Esophagus muscularis mucosa (tissue), 4 donors: ENCODE measurements at regions not wholly inside any gene's neighbourhood (a gene's known extent, or its start where the extent isn't known, plus 50 kb on each side); places are given as distances from the start of the nearest gene placed in this dataset.

Source experiments
- DNase-seq: peaks from one replicate; pipeline ENCODE4 v3.0.0-alpha.2; 2017; ENCODE audit errors: extremely low spot score
- H3K27ac ChIP-seq, 4 donors: fragments of 200-600 bp; sonication (generic); replicated peaks in 1 of 4; 1 replicate in 3 of 4; 2 replicates in 1 of 4; pipeline ENCODE4 v1.5.1; 2016 to 2019; ENCODE audit warnings: mild to moderate bottlenecking in 1 of 4
- H3K27me3 ChIP-seq, 4 donors: fragments of 200-600 bp; sonication (generic); one replicate each; pipeline versions ENCODE4 v1.5.1 to v1.6.0; 2016 to 2019
- H3K36me3 ChIP-seq, 4 donors: fragments of 200-600 bp; sonication (generic); one replicate each; pipeline ENCODE4 v1.5.1; 2016 to 2019
- H3K4me1 ChIP-seq, 4 donors: fragments of 200-600 bp; sonication (generic); one replicate each; pipeline ENCODE4 v1.5.1; 2016 to 2019
- H3K4me3 ChIP-seq, 4 donors: fragments of 200-600 bp; sonication (generic); 1 replicate in 2 of 4; 2 replicates in 2 of 4; pipeline ENCODE4 v1.5.1; 2016 to 2019; ENCODE audit warnings: mild to moderate bottlenecking in 4 of 4, moderate library complexity in 1 of 4
- H3K9me3 ChIP-seq, 4 donors: fragments of 200-600 bp; sonication (generic); 1 replicate in 3 of 4; 2 replicates in 1 of 4; pipeline ENCODE4 v1.5.1; 2016 to 2019
- EP300 ChIP-seq: sonication (generic); formaldehyde crosslinking; IDR thresholded peaks from one replicate; pipeline ENCODE4 v1.6.1; 2017; ENCODE audit warnings: antibody characterized with exemption
- POLR2A ChIP-seq: fragments of 450-650 bp; IDR thresholded peaks from one replicate; pipeline ENCODE4 v1.6.1; 2017; ENCODE audit warnings: antibody characterized with exemption, moderate library complexity, mild to moderate bottlenecking, low read depth
- POLR2AphosphoS5 ChIP-seq, 2 donors: sonication (generic); formaldehyde crosslinking; IDR thresholded peaks; one replicate each; pipeline ENCODE4 v1.6.1; 2017; ENCODE audit warnings: antibody characterized with exemption in 2 of 2
- WGBS: methylation state at CpG from one replicate; pipeline ENCODE4 v1.1.5; 2018; 5-methylcytosine and 5-hydroxymethylcytosine counted together
- intact Hi-C: fragments of 100-400 bp; cut with DNase I; formaldehyde crosslinking; loops from one replicate; pipeline ENCODE4 v1.15.1; 2023
- TF ChIP-seq, protein P1 (sequence below), 3 experiments: fragments of 200-600 bp in 2 of 3; fragments of 450-650 bp in 1 of 3; sonication (generic) in 2 of 3; IDR thresholded peaks; one replicate each; pipeline ENCODE4 v1.5.1; 2017 to 2019; ENCODE audit warnings: antibody characterized with exemption in 3 of 3, mild to moderate bottlenecking in 2 of 3, moderate library complexity in 1 of 3

DNA sequence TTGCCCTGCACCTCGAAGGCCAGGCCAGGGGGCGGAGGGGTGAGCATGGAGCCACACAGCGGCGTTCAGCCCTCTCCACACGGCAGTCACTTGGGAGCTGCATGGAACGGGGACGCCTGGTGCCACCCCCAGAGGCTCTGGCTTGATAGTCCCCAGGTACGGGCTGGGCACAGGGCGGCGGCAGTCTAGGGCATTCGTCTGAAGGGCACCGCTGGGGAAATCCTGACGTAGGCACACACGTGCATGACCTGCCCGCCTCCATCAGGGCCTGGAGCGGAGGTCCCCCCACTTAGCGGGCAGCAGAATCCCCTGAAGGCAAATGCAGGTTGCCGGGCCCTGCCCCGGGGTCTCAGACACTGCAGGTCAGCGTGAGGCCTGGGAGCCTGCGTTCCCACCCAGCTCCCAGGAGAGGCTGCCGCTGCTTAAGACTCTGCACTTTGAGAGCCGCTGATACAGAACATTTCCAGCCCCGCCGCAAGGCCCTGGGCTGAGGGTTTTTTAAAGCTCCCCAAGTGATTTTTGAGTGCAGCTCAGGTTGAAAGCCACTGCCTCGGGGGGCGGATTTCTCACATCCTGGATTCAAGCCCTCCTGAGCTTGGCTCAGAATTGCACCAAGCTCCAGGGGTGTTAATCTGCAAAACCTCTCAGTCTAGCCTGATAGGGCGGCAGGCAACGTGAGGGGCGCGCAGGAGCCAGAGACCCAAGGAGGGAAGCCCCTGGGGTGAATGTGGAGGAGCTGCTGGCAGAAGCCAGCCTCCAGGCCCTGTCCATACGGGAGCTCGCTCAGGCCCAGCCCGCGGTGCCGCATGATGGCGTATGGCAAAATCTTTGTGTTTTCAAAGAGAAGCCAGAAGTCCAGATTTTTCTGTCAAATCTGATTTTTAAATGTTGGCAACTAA is 182.3 kb upstream of the GSE1 start:
- peaks cover 0 to 2% (median under 1%) of the 10 kb centered on the region in 4 donors for H3K4me1 ChIP-seq
- H3K36me3 ChIP-seq, result no peaks in the 10 kb centered on the region
- 92% methylated on average over 30 of the region's 37 CpGs for WGBS
- no peak overlapping the region for H3K4me3 ChIP-seq
- DNase-seq, result no peak
- no peaks in the 10 kb centered on the region for H3K9me3 ChIP-seq
- H3K27me3 ChIP-seq, result no peaks in the 10 kb centered on the region
- TF ChIP-seq POLR2A (no peak), EP300 (no peak), POLR2AphosphoS5 (IDR thresholded peaks at IDR 0.05) (no peak)
- TF ChIP-seq, protein P1, sequence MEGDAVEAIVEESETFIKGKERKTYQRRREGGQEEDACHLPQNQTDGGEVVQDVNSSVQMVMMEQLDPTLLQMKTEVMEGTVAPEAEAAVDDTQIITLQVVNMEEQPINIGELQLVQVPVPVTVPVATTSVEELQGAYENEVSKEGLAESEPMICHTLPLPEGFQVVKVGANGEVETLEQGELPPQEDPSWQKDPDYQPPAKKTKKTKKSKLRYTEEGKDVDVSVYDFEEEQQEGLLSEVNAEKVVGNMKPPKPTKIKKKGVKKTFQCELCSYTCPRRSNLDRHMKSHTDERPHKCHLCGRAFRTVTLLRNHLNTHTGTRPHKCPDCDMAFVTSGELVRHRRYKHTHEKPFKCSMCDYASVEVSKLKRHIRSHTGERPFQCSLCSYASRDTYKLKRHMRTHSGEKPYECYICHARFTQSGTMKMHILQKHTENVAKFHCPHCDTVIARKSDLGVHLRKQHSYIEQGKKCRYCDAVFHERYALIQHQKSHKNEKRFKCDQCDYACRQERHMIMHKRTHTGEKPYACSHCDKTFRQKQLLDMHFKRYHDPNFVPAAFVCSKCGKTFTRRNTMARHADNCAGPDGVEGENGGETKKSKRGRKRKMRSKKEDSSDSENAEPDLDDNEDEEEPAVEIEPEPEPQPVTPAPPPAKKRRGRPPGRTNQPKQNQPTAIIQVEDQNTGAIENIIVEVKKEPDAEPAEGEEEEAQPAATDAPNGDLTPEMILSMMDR (IDR thresholded peaks at IDR 0.05), result no peak
- intact Hi-C loops, result no loop called here
- H3K27ac ChIP-seq, result no peak overlapping the region

DNA sequence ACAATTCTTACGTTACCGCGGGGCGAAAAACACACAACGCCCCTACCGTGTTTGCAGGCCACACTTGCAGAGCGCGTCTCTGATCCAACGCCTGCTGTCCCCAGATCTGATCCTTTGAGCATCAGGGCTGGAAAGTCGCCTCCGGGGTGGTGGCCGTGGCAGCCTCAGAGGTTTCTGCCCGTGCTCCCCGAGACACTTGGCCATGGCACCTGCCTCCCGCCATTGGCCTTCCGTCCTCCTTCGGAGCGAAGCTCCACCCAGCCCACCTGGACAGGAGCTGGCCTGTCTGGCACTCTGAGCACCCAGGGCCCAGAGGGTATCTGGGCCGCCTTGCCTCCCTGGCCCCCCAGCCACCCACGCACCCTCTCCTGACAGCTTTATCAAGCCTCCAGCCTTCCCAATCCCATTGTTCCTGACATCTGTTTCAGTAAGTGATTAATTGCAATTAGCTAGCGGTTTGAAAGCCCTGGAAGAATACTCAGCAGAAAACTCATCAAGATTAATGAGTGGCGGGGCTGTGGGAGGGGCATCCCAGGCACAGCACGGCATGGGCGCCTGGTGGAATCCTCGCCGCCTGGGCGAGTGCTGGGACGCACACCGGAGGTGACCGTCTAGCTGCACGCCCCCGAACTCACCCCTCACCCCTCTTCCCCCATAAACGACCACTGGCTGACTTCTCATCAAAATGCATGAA is 181.5 kb upstream of the GSE1 start:
- H3K27ac ChIP-seq, result no peak overlapping the region
- H3K9me3 ChIP-seq, result no peaks in the 10 kb centered on the region
- DNase-seq, result no peak
- peaks cover 2 to 10% (median 9%) of the 10 kb centered on the region in 4 donors for H3K4me1 ChIP-seq
- WGBS, result 94% methylated on average over 28 of the region's 33 CpGs
- H3K27me3 ChIP-seq, result no peaks in the 10 kb centered on the region
- no peak overlapping the region for H3K4me3 ChIP-seq
- H3K36me3 ChIP-seq, result no peaks in the 10 kb centered on the region
- TF ChIP-seq POLR2A (no peak), EP300 (no peak), POLR2AphosphoS5 (IDR thresholded peaks at IDR 0.05) (no peak)
- TF ChIP-seq, protein P1 (IDR thresholded peaks at IDR 0.05), result no peak
- intact Hi-C loops, result no loop called here

DNA sequence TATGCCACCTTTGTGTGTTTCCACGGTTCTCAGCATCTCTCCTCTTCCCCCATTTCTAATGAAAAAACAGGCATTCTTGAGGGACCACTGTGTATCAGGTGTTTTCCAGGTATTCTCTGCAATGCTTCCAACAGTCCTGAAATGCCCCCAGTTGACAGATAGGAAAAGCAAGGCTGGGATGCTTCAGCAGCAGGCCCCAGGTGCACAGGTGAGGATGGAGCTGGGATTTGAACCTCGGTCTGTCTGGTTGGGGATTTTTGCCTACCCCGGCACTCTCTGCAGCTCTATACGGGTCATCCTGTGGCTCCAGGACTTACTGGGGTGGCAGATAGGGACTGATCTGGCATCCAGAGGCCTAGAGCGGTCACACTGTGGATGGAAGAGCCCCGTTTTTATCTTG is 180.5 kb upstream of the GSE1 start:
- Histone ChIP-seq H3K36me3 (no peaks in the 10 kb centered on the region), H3K9me3 (no peaks in the 10 kb centered on the region), H3K4me1 (peaks cover 9 to 20% (median 19%) of the 10 kb centered on the region in 4 donors), H3K27ac (no peak overlapping the region), H3K4me3 (no peak overlapping the region), H3K27me3 (no peaks in the 10 kb centered on the region)
- intact Hi-C loops, result no loop called here
- DNase-seq, result no peak
- 89% methylated on average over 5 of the region's 6 CpGs for WGBS
- TF ChIP-seq POLR2A, result no peak

DNA sequence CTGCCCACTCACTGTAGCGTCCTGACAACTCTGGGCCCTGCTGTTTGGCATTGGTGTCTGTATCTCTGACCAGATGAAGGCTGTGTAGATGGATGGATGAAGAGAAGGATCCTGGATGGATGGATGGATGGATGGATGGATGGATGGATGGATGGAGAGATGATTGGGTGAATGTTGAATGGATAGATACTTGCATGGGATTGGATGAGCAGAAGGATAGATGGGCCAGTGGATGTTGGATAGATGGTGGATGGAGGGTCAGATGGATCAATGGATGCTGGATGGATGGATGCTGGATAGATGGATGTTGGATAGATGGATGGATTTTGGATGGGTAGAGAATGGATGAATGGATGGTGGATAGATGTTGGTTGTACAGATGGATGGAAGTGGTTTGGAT is 179.6 kb upstream of the GSE1 start:
- WGBS, result 100% methylated on average over 1 of the region's 1 CpG
- TF ChIP-seq POLR2A, result no peak
- TF ChIP-seq EP300, result no peak
- TF ChIP-seq, protein P1 (IDR thresholded peaks at IDR 0.05), result no peak
- no peak for TF ChIP-seq POLR2AphosphoS5 (IDR thresholded peaks at IDR 0.05)
- H3K9me3 ChIP-seq, result no peaks in the 10 kb centered on the region
- H3K36me3 ChIP-seq, result peaks cover 0 to 2% (median 1%) of the 10 kb centered on the region in 4 donors
- no peak for DNase-seq
- H3K27me3 ChIP-seq, result no peaks in the 10 kb centered on the region
- H3K4me3 ChIP-seq, result no peak overlapping the region
- intact Hi-C loops, result no loop called here
- no peak overlapping the region for H3K27ac ChIP-seq
- peaks cover 9 to 20% (median 20%) of the 10 kb centered on the region in 4 donors for H3K4me1 ChIP-seq

DNA sequence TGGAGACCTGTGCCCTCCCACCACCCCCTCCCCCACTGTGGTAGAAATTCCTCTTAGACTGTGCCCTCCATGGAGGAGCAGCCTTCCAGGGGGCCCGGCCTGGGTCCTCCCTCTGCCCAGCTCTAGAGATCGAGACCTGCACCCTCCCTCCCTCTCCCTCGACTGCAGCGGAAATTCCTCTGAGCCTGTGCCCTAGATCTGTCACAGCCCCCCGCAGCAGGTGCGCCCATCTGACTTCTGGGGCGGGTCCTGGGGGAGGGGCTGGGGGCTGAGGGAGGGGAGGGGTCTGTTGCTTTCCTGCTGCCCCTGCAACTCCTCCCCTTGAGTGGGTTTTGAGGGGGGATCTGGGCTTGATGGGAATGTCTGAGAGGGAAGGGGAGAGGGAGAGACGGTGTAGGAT is 177.8 kb upstream of the GSE1 start:
- no peak for DNase-seq
- no peak overlapping the region for H3K4me3 ChIP-seq
- H3K4me1 ChIP-seq, result peaks cover 9 to 20% (median 20%) of the 10 kb centered on the region in 4 donors
- no peak overlapping the region for H3K27ac ChIP-seq
- TF ChIP-seq POLR2AphosphoS5 (IDR thresholded peaks at IDR 0.05) (no peak), EP300 (no peak), POLR2A (no peak)
- TF ChIP-seq, protein P1 (IDR thresholded peaks at IDR 0.05), result no peak
- H3K27me3 ChIP-seq, result no peaks in the 10 kb centered on the region
- WGBS, result 88% methylated on average over 8 of the region's 8 CpGs
- peaks cover 0 to 18% (median 3%) of the 10 kb centered on the region in 4 donors for H3K36me3 ChIP-seq
- H3K9me3 ChIP-seq, result no peaks in the 10 kb centered on the region
- intact Hi-C loops, result no loop called here
